ENCODE measurements at regions not wholly inside any gene's neighbourhood (a gene's known extent, or its start where the extent isn't known, plus 50 kb on each side); places are given as distances from the start of the nearest gene placed in this dataset.

DNA sequence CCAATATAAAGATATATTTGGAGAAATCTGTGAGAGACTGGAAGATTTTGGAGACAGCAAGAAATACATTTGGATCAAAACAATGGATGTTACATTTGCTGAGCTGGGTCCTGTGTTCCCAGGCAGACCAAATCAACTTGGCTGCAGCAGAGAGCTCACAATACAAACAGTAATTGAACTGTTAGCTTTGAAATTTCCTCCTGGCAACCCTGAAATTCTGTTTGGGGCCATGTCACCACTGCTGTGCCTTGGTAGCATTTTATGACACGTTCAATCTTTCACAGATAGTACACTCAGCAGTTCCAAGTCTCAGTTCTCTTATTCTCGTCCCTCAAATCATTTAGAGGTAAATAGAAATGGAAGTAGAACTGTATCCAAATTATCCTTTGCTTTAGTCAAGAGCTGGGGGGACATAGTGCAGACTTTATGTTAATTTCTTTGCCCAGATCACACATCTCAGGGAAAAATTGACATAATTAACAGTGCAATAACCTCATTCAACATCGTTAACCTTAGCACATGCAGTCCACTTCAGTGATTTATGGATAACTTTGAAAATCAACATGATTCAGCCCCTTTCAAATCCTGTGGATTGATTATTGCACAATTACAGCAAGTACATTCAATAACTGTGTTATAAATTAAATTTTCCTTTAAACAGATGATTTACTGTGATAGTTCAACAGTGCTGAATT is 277.4 kb upstream of the MC4R start:
- DNase-seq, result no peak
- intact Hi-C loops (cut with micrococcal nuclease), result no loop called here
- ATAC-seq, result no peak

GRCh38 chr18:60654298-60654697 is 281.7 kb upstream of the MC4R start:
- DNase-seq (no peak), ATAC-seq (no peak)
- intact Hi-C loops (cut with micrococcal nuclease), result no loop called here

GRCh38 chr18:60656553-60656952 is 284.0 kb upstream of the MC4R start:
- intact Hi-C loops (cut with micrococcal nuclease), result no loop called here
- DNase-seq (no peak), ATAC-seq (no peak)

DNA sequence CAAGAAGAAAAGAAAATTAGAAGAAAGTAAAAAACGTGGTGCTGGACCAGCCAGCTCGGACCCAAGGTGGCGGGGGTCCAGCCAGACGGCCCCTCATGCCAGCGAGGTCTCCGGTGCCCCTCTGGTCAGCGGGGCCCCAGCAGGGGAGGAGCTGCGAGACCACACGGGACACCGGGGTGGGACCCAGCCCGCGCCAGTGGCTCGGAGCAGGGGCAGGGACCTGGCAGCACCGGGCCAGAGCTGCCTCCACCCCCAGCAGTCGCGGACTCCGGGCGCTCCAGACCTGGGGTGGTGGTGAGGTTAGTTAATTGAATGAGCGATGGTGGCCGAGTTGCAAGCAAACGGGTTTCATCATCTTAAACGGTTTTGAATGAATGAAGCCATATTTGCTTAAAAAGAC is 289.9 kb upstream of the MC4R start:
- intact Hi-C loops (cut with micrococcal nuclease), result no loop called here
- DNase-seq, result no peak
- no peak for ATAC-seq

DNA sequence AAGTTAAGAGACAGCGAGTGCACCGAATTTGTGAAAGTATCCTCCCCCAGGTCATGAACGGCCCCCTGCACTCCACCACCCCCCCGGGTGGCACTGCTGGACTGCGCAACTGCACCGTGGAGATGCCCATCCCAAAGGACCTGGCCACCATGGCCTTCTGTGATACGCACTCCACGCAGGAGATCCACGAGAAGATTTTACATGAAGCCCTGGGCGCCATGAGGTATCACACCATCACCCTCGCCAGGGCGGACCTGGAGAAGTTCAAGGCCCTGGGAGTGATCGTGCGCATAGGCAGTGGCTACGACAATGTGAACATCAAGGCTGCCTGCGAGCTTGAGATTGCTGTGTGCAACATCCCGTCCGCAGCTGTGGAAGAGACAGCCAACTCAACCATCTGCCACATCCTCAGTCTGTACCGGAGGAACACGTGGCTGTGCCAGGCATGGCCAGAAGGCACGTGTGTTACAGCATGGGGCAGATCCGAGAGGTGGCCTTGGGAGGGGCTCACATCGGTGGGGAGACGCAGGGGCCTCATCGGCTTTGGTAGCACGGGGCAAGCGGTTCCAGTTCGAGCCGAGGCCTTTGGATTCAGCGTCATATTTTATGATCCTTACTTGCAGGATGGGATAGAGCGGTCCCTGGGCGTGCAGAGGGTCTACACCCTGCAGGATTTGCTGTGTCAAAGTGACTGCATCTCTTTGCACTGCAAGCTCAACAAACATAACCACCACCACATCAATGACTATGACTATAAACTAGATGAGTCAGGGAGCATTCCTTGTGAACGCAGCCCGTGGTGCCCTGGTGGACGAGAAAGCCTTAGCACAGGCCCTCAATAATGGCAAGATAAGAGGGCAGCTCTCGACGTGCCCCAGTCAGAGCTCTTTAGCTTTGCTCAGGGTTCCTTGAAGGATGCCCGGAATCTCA is 290.8 kb upstream of the MC4R start:
- intact Hi-C loops (cut with micrococcal nuclease), result no loop called here
- ATAC-seq, result no peak
- no peak for DNase-seq

GRCh38 chr18:60664736-60665135 is 292.2 kb upstream of the MC4R start:
- ATAC-seq (no peak), DNase-seq (no peak)
- intact Hi-C loops (cut with micrococcal nuclease), result no loop called here

GRCh38 chr18:60667016-60667415 is 294.4 kb upstream of the MC4R start:
- ATAC-seq, result no peak
- intact Hi-C loops (cut with micrococcal nuclease), result no loop called here

DNA sequence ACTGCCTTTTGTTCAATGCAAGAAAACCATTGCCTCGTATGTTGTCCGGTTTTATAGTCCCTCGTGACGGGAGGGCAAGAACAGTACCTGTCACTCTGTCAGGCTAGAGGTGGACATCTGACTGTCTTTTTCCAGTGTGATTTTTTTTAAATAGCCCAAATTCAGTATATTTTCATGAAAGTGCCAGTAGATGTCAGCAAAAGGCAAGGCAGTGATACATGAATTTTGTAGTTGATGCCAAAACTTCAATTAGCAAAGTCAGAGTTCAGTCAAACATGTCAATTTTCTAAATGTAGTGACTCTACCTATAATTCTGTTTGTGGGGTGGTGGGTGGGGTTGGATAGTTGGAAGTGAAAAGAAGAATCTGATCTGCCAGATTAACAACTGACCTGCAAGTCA is 296.0 kb upstream of the MC4R start:
- ATAC-seq (no peak), DNase-seq (no peak)
- intact Hi-C loops (cut with micrococcal nuclease), result no loop called here

More at GRCh38 chr18:60667016-60667415, 294.4 kb upstream of the MC4R start:
- DNase-seq, result no peak

- DNase-seq, result no peak
- intact Hi-C loops (cut with micrococcal nuclease), result no loop called here
- no peak for ATAC-seq
Measured at GRCh38 chr18:60669938-60670337, 297.4 kb upstream of the MC4R start.

- DNase-seq (no peak), ATAC-seq (no peak)
- intact Hi-C loops (cut with micrococcal nuclease), result no loop called here
Measured at GRCh38 chr18:60671021-60671420, 298.4 kb upstream of the MC4R start.

DNA sequence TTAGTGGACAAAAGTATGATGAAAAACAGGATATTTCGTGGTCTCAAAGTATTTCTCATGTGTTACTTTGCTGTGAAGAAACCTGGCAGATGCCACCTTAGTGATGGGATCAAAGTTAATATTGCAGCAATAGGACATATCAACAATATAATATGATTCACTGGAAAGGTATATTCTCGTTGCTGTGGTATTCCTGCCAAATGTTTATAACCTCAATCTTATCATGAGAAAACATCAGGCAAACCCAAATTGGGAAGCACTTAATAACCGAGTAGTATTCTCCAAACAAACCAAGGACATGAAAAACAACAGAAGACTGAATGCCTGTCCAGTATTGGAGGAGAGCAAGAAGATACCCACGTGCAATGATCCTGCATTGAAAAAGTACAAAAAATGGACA is 302.6 kb upstream of the MC4R start:
- ATAC-seq, result no peak
- DNase-seq, result no peak
- intact Hi-C loops (cut with micrococcal nuclease), result no loop called here

- ATAC-seq (no peak), DNase-seq (no peak)
- intact Hi-C loops (cut with micrococcal nuclease), result no loop called here
Measured at GRCh38 chr18:60675801-60676200, 303.2 kb upstream of the MC4R start.

GRCh38 chr18:60676815-60677214 is 304.2 kb upstream of the MC4R start:
- intact Hi-C loops (cut with micrococcal nuclease), result no loop called here
- no peak for ATAC-seq

GRCh38 chr18:60684843-60685513 is 312.4 kb upstream of the MC4R start:
- intact Hi-C loops (cut with micrococcal nuclease), result no loop called here
- ATAC-seq (no peak), DNase-seq (no peak)

More at GRCh38 chr18:60676815-60677214, 304.2 kb upstream of the MC4R start:
- DNase-seq, result no peak

- no peak for DNase-seq
- ATAC-seq, result no peak
- intact Hi-C loops (cut with micrococcal nuclease), result no loop called here
Measured at GRCh38 chr18:60686142-60686541, 313.6 kb upstream of the MC4R start.

GRCh38 chr18:60691061-60691460 is 318.5 kb upstream of the MC4R start:
- intact Hi-C loops (cut with micrococcal nuclease), result no loop called here
- no peak for DNase-seq
- no peak for ATAC-seq

- intact Hi-C loops (cut with micrococcal nuclease), result no loop called here
- DNase-seq, result no peak
- ATAC-seq, result no peak
Measured at GRCh38 chr18:60693426-60693825, 320.9 kb upstream of the MC4R start.

DNA sequence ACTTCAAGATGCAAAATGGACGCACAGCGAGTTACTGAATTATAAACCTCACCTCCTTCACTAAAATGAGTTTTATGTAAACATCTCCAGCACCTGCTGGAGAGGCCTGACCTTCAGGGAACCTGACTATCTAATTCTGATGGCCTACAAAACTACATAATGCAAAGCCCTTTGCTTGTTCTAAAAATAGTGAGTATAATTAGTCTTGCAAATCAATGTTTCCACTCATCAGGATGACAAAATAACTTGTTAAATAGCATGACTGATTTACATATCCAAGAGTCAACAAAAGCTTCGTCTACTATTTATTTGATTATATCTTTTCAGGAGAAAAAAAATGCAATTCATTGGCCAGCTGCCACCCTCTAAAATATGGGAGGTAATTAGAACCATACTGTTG is 326.3 kb upstream of the MC4R start:
- ATAC-seq (no peak), DNase-seq (no peak)
- intact Hi-C loops (cut with micrococcal nuclease), result no loop called here

DNA sequence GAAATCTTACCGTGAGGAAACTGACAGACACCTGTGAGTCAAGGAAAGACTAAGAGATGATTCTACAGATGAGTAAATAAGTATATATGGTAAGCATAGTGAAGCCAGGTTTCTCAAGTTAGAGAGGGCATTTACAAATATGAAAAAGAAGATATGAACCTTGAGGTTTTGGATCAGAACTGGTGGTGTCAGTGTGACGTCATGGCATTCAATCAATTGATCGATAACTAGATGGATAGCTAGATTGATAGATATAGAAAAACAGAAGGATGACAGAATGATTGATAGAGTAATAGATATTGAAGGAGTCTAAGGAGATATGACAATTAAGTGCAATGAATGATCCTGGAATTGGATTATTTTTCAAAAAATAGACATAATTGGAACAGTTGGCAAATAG is 350.2 kb upstream of the MC4R start:
- DNase-seq, result no peak
- ATAC-seq, result no peak
- intact Hi-C loops (cut with micrococcal nuclease), result no loop called here

GRCh38 chr18:60732143-60732542 is 359.6 kb upstream of the MC4R start:
- DNase-seq (no peak), ATAC-seq (no peak)
- intact Hi-C loops (cut with micrococcal nuclease), result no loop called here
